CD4-positive, alpha-beta T cell treated with Interleukin-4 for 1 hour (primary cell): ENCODE measurements at regions not wholly inside any gene's neighbourhood (a gene's known extent, or its start where the extent isn't known, plus 50 kb on each side); places are given as distances from the start of the nearest gene placed in this dataset.

Experiments used
- DNase-seq, 2 donors: peaks; one replicate each; pipeline ENCODE4 v3.0.0-alpha.2; 2020 to 2022

DNA sequence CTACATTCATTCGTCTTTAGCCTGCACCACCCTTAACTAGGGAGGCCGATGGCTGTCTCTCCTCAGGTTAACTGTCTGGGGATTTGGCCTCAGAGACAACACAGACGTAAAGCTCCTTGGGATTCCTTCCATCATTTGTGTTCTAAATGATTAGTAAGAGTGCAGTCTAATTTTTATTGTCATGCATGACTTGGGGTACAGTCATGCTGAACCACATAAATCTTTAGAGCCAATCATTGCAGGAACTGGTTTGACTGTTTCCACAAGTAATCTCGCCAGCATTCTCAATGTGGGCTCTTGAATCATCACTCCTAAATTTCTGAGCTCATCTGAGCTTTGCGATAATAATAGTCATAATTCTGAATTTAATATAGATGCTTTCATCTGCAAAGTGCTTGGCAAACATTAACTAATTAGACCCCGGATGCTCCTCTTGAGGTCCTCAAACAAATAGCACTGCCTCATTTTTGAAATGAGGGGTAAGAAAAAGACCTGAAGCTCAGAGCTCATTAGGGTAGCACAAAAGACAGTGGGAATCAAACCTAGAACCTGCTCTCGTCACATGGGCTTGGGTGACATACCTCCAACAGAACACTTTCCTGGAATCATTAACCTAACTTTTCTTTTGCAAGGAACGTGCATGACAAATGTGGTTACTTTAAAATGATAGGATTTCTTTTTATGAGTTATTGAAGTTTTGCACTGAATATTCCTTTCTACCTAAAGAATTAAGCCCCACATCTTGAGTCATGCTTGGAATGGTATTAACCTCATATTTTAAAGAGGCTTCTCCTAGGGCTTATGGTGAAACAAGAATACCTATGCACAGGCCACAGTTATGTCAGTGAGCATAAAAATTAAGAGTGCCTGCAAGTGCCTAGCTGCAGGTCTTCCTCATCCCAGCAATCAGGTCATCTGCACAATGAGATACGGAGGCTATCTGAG is 118.9 kb upstream of the NRP1 start:
- DNase-seq: no peak

DNA sequence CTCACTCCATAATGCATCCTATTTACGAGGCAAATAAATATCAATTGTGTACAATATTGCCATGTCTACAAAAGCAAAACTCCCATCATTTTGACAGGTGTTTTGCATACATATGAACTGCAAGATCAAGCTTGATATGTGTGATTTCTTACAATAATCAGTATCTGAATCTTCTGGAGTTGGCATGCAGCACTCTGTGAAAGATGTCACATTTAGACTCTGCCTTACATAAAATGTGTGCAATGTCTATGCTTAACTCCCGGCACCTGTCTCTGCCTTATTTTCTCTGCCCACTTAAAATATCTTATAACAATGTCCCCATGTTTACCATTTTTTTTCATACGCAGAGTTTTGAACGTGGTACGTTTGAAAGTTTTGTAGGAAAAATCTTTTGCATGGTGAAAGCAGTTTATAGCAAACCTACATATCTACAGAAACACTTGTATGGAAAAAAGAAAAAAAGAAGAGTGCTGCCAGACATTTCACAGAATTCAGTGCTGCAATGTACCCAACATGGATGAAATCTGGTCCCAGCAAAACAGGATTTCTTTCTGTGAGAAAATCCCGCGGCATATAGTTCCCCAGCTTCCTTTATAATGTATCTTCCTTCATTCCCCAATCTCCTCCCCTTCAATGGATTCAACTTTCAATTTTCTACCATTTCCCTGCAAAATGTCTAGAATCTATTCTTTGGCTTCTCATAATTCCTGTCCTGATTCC is 114.1 kb upstream of the NRP1 start:
- no peak for DNase-seq

DNA sequence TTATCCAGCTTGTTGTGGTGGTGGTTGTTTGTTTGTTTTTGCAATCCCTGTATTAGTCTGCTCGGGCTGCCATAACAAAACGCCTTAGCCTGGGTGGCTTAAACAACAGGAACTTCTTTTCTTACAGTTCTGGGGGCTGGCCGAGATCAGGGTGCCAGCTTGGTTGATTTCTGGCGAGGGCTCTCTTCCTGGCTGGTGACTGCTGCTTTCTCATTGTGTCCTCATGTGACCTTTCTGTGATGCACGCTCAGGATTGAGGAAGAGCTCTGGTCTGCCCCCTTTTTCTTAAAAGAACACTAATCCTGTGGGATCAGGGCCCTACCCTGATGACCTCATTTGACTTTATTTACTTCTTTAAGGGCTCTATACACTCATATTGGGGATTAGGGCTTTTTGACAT is 107.1 kb upstream of the NRP1 start:
- DNase-seq: no peak

DNA sequence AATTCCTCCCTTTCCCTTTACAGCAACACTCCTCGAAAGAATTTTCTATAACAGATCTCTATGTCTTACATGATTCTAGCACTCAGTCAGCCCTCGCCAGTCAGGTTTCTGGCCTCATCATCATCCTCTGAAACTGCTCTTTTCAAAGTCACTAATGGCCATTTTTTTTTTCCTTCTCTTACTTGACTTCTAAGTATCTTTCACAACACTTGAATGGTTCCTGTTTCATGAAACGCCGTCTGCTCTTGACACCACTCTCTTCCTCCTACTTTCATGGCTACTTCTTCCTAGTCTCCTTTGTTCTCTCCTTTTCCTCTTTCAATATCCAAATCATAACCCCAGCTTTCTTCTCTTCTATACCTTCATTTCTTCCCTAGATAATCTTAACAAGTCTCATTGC is 100.5 kb upstream of the NRP1 start:
- DNase-seq: no peak

DNA sequence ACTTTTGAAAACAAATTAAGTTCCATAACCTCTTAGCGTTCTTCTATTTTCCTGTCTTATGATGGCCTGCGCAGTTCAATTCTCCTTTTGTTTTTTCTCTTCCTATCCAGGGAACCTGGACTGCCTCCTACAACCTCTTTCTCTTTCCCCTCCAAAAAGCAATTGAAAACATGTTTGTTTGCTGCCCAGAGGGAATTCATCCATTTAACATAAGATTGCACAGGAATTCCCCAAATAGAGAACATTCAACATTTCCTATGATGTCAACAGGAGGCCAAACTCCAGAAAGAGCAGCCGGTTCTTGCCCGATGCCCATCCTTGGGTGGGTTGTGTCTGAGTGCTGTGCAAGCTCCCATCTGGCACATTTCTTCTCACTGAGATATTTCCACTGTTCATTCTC is 94.2 kb upstream of the NRP1 start:
- DNase-seq: no peak

DNA sequence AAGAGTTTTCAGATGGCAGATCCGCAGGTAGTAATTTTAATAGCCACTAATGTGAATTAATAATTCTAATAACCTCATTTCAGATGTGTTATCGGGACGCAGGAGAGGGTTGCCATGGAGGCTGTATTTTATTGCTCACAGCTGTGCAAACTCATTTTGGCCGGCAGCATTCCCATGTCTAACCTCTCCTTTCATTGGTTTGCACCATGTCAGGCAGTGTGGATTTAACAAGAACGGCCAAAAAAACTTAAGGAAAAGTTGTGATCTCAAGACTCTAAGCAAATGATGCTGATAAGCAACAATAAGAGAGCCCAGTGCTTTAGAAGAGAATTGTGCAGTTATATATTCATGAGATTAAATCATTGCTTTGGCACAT is 88.7 kb upstream of the NRP1 start:
- DNase-seq: no peak

DNA sequence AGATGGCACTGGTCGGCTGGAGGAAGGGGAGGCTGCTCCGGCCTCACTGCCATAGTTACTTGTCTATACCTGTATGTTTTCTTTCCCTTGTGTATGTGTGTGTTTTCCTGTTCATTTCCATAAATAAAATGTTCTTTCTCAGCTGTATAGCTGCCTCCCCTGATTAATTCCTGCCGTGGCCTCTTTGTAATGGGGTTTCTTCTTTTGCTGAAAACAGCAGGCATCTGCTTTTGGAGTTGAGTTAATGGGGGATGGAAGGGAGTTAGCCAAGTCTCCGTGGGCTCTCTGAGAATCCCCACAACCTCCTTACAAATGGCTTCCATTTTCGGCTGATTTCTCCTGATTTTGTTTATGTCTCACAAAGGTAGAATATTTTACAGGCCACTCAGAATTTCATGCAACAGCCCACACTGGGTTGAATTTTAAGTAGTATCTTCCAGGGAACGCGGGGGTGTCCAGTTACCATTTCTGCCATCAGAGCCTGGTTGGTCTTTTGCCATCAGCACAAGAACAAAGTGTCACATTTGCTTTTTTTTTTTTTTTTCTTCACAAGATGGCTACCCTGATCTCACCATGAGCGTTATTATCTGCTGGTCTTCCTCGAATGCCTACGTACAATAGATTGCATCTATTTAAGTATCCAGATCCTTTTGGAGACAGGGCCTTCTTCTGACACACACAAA is 88.1 kb upstream of the NRP1 start:
- DNase-seq: no peak

DNA sequence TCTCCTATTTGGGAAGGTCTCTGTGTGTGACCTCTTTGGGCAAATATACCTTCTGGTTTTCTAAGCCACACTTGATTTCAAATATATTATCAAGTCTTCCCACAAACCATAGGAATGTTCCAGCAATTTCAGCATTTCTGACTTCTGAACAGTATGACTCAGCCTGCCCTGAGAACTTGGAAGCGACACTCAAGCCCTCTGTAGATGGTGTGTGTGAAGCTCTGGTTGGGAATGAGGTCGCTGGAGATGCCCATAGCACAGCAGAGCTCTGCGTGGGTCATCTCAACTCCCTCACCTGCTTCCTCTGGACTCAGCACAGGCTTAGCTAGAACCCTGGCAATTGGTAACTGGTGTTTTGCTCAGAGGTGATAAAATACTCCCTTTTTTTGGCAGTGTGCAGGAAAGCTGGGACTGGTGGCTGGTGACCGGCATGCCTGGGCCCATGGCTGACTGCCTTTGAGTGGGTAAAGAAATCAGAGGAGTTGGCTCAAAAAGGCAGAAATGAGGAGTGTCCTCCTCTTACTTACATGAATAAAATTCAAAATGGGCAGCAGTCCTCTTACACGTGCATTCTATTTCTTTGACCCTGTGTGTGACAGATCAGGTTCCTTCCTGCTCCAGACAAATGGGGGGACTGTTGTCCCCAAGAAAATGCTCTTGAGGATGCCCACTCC is 87.5 kb upstream of the NRP1 start:
- no peak for DNase-seq

DNA sequence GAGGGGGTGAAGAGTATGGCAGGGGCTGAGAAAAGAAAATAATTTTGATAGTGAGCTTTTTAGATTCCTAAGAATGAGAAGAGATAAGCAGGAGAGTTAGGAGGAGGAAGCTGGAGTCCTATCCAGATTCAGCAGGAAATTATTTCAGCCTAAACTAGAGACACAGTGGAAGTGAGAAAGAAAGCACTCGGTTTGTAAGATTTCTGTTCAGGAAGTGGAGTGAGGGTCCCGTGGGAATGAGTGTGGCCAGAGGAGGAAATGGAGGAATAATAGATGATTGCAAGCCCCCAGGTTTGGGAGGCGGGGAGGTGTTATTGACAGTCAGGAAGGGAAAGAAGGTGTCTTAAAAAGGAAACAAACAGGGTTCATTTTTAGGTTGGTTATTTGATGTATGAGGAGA is 84.8 kb upstream of the NRP1 start:
- DNase-seq: no peak

DNA sequence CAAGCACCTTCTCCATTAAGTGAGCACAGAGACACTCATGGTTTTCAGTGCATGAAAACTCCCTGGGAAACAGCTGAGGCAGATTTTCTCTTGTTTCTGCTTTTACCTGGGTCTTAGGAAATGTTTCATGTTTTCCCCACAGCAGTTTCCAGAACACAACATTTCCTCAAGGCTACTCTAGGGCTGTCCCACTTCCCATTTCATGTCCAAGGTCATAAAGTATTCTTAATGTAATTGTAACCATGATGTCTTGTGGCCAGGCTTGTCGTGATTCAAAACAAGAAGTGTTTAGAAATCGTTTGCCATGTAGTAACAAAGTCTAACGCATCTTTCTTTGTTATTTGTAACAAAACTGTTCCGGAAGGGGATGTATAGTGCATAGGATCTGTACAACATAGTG is 83.8 kb upstream of the NRP1 start:
- no peak for DNase-seq

DNA sequence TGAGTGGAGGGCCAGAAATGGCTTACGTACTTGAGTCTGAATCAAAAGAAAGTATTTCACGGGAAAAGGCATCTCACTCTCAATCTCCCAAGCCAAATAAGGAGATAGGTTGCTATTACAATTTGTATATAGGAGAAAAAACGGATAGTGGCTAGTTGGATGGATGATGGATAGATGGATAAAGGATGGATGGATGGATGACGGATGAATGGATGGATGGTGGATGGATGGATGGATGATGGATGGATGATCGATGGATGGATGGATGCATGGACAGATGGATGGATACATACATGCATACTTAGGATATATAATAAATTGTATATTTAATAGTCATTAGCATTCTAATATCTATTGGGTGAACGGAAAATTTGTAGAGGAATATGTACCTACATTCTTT is 82.2 kb upstream of the NRP1 start:
- DNase-seq: no peak

DNA sequence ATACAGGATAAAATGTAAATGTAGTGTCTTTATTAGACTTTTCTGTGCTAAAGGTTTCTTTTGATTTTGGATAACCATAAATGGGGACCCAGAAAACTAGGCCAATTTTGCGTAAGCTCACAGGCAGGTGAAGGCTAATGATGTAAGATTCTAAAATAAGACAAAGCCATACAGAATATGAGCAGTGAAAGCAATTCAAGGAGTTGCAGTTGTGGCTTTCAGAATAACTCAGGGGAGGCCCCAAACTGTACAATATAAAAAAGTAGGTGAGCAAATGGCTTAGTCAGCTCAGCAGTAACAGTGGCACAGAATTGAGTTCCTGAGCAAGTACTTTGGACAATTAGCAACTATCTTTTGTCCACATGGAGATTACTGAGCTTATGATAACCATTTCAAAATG is 81.7 kb upstream of the NRP1 start:
- no peak for DNase-seq

DNA sequence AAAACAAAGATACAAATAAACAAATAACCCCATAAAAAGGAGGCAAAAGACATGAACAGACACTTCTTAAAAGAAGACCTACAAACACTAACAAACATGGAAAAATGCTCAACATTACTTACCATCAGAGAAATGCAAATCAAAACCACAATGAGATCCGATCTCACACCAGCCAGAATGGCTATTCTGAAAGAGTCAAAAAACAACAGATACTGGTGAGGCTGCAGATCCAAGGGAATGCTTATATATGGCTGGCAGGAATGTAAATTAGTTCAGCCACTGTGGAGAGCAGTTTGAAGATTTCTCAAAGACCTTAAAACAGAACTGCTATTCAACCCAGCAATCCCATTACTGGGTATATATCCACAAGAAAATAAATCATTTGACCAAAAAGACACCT is 80.4 kb upstream of the NRP1 start:
- DNase-seq: no peak

DNA sequence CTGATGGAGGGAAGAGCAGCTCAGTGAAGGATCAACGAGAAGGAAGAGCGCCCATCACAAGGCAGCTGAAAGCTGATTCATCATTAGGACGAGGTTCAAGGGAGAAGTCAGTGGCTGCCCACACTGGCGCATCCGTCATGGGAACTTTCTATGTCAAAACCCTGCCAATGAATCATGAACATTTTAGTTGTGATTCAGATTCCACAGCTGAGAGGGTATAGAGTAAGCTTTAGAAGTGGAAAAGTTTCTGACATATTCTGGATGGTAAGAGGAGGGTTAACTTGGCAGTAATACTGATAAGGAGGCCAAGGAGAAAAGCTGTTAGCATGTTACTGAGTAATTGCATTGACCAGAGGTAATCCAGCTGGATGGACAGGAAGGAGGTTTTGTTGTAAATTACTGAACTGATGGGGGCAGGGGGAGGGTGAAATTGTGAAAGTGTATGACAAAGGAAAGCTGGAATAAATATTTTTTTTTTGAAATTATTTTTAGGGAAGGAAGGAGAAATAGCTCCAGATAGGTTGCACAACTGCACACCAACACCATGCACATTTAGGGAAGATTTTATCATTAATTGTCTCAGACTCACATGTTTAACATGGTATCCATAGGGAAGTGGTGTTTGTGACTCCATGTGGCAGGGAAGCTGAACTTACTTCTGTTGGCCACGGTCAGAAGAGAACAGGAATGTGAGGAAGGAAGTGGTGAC is 78.3 kb upstream of the NRP1 start:
- DNase-seq: peak in 1 of 2 donors; percentile 22

DNA sequence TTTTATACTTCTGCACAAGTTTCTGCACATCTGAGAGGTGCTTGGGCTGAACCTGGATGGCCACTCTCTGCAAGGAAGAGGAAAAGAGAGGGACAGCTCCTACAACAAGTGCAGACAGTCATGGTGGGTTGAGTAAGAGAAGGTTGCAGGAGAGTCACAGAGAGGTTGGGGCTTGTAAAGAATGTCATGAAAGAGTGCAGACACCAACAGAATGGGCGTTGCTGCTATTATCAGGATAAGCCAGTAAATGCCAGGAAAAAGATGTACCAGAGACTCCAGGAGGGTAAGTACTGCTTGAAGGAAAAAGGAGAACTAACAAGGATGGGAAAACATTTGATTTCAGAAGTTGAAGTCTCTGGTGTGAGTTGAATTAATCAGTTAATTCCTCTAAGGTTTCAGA is 77.8 kb upstream of the NRP1 start:
- DNase-seq: no peak

DNA sequence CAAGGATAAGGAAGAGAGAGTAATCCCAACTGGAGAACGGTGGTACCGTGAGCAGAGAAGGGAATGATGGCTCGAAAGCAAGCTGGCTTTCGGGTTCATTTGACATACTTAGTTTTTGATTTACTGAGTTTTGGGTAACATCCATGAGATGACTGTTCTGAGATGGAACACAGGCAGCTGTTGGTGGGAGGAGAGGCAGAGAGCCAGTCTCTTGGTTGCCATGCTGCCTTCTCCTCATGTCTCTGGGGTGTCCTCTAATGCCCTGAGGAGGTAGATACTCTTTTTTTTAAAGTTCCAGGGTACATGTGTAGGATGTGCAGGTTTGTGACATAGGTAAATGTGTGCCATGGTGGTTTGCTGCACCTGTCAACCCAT is 76.4 kb upstream of the NRP1 start:
- no peak for DNase-seq

DNA sequence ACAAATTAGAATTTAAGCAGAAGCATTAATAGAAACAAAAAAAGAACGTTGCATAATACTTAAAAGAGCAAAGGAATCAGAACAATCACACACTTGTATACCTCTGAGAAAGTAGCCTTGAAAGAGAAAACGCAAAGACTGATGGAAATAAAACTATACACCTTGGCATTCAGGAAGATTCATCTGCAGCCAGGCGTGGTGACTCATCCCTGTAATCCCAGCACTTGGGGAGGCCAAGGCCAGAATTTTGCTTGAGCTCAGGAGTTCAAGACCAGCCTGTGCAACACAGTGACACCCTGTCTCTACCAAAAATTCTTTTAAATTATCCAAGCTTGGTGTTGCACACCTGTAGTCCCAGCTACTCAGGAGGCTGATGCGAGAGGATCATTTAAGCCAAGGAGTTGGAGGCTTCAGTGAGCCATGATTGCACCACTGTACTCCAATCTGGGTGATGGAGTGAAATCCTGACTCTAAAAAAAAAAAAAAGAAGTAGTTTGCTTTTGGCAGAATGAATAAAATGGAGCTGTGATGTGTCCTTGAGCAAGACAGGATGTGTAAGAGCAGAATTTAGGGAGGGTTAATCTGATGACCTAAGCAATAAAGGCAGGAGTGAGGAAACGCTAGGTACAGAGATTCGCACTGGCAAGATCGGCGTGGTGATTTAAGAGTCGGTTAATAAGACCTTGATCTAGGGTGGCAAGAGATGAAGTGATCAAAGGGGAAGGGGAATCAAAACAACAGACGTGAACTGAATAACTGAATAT is 75.8 kb upstream of the NRP1 start:
- DNase-seq: no peak

DNA sequence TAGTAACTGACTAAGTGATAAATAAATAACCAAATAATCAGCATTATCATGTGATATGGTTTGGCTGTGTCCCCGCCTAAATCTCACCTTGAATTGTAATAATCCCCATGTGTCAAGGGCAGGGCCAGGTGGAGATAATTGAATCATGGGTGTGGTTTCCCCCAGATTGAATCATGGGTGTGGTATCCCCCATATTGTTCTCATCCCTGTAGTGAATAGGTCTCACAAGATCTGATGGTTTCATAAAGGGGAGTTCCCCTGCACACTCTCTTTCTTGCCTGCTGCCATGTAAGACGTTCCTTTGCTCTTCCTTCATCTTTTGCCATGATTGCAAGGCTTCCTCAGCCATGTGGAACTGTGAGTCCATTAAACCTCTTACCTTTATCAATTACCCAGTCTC is 72.1 kb upstream of the NRP1 start:
- no peak for DNase-seq

DNA sequence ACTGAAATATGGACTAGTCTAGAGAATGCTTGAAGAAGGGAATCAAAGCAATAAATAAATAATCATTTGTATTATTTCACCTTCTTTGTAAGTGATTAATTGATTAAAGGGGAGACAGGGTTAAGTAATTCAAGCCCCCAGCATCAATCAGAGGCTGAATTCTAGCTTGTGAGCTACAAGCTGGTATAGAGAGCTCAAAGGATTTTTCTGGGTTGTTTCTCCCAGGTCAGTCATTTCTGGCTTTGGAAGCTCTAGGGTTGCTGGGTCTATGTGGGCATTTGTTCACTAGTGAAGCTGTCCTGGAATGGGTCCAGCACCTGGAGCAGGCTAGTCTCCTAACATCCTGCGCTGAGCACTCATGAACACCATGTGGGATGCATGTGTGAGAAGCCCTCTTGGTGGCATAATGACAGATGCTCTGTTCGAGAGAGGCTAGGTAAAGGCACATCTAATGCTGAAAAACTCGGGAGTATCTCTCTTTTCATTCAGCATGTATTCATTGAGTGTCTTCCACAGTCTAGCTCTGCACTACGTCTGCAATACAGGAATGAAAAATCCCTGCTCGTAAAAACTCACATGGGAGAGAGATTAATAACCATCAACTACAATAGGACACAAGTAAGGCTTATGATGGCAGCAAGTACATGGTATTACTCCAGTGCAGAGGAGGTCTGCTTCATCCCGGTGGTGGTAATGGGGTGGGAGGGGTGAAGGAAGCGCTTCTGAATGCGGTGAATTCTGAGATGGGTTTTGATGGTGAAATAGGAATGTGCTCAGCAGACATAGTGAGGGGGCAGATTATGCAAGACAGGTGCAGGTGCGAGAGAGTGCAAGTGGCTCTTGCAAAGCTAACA is 68.0 kb upstream of the NRP1 start:
- DNase-seq: no peak

DNA sequence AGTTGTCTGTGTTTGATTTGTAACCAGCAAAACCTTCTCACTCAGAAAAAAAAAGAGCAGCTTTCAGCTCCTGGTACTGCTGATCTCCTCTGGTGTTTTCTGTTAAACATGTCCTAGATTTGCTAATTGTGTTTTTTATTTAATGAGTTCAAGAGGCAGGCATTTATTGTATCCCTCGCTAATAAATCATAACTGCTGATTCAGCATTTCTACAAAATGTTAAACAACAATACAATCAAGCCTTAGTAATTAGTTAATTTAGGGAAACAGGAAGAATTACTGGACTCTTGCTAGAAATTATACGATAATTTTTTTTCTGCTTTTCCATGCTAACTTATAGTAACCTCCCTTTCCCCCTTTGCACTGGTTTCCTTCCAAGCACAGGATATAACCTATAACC is 66.8 kb upstream of the NRP1 start:
- DNase-seq: no peak

DNA sequence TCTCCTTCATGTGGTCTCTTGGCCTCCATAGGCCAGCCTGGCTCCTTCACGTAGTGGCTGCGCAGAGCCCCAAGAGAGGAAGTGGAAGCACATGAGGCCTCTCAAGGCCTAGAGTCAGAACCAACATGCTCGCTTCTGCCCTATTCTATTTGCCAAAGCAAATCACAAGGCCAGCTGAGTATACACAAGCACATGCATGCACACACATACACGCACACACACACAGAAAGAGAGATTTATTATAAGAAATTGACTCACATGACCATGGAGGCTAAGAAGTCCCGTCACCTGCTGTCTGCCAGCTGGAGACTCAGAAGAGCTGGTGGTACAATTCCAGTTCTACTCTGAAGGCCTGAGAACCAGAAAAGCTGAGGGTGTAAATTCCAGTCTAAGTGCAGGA is 64.3 kb upstream of the NRP1 start:
- DNase-seq: no peak
